ENCODE measurements at regions not wholly inside any gene's neighbourhood (a gene's known extent, or its start where the extent isn't known, plus 50 kb on each side); places are given as distances from the start of the nearest gene placed in this dataset.

DNA sequence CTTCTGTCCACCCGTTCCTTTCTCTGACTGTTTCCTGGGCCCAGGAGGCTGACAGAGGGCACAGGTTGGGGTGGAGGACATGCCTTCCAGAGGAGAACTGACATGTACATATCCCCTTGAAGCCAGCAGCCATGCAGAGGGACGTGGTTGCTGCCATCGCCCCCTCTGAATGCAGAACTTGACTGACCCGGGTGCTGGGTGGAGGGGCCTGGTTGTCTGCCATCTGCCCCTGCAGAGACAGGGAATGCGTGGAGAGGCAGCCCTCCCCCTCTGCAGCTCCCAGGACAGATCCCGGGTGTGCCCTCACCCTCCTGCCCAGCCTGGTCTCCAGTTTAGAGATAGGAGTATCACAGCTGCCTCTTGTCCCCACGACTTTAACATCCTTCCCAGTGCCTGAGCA, 383.0 kb upstream of the B3GAT1 start:
- no peak for DNase-seq

DNA sequence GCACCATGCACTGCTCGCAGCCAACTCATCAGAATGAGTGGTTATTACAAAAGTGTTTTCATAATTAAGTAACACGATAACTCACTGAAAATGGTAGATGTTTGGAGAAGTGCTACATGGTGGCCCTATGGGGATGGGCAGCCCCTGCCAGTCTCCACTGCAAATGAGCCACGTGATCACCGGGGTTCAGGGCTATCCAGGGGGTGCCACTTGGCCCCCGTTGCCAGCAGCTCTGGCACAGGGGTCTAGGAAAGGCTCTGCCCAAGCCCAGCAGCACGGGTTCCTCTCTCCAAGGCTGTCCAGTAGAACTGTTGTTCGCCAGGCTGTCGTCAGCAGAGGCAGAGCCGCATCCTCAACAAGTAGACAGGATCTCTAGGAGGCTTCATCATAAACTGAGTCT, 382.1 kb upstream of the B3GAT1 start:
- no peak for DNase-seq

DNA sequence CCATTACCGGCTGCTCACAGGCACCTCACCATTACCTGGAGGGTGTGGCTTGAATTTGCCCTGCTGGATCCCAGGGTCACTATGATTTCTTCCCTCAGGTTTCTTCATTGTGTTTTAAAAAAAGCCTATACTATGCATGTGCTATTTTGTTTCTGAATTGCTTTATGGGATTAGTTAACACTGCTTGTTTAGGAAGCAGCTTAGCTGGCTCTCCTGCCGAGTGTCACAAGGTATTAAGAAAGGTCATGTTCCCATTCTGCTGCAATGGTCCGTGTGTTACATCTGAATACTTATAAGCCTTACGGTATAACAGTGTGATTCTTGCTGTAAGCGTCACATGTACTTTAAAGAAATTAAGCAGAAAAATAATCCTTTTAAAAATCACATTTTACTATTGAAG, 380.6 kb upstream of the B3GAT1 start:
- DNase-seq: no peak

DNA sequence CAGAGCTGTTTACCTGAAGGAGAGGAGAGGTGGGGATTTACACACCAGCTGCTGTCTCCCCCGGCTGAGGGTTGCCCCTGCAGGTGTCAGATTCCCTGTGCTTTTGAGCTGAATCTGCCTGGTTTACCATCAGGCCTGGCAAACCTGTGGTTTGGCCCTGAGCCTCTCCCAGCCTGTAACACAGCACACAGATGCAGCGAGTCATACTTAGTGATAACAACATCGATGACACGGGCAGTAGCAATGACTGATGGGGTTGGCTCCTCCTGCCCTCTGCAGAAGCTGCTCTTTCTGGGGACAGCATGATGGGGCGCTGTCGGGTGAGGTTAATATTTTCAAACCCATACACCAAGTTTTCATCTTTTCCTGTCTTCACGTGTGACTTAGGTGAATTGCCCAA, 380.0 kb upstream of the B3GAT1 start:
- no peak for DNase-seq

DNA sequence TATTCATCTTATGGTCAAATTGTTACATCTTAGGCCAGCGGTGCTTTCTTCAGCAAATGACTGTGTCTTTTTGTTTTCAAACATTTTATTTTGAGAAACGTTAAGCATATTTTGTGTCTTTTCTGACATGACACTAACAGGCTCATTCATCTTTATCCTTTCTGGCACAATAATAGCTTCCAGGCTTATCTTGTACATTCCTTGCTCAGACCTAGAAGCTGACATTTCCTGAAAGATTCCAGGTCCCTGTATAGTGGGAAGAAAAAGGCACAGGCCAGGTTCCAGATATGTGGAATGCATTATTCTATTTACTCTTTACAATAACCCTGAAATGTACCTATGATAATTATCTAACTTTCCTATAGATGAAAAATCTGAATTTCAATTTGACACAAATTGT, 379.1 kb upstream of the B3GAT1 start:
- no peak for DNase-seq

DNA sequence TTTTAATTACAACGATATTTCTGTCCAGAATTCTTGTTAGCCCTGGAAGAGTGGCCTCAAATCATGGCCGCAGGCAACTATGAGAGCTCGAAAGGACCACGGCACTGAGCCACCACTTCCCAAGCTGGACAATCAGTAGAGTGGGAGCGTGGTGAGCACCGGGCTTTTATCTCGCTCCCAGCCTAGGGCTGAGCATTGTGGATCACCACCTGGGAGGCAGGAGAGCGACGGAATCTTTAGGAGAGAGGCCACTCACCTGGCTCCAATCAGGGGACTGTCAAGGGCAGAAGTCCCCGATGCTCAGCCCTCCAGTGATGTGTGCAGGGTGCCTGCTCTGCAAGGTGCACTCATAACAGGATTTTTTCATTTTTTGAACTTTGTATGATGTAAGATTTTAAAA, 377.1 kb upstream of the B3GAT1 start:
- no peak for DNase-seq

DNA sequence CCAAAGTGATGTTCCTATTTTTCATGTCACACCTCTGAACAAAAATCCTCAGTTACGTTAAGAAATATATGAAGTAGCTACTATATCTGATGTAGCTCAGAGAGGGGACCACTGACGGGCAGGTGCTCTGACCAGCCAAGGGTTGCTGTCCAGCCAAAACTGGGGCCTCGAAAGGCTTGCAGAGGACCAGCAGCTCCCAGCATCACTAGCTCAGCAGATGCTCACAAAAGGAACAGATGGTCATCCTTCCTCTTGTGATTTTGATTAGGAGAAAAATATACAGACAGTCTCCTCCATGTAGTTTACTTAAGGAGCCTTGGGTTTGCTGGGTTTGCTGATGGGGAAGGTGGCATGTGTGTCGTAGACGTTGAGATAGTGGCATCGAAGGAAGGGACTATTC, 374.6 kb upstream of the B3GAT1 start:
- DNase-seq: no peak

DNA sequence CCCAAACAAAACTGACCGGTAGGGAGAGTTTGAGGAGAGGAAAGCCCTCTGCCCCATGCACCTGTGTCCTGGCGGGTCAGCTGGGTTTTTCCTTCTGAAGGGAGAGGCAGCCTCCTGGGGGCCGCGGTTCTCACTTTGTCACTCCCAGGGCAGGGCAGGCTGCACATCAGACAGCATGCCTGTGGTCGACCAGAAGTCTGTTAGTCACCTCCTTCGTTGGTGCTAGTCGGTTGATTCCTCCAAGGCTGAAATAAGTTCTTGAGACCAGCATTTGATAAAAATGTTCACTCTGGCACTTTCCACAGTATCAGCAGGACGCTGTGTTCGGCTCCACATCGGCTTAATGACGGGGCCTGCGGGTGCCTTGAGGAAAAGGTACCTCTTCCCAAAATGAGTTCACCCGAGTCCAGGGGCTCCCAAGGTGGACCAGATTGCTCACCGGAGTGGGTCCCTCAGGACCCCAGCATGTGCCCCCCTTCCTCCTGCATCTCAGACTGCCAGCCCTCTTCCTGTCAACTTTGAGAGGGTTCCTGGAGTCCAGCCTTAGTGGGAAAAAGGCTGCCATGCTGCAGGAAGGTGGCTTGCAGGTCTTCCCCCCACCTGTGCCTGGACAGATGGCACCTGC, 373.7 kb upstream of the B3GAT1 start:
- DNase-seq: no peak

DNA sequence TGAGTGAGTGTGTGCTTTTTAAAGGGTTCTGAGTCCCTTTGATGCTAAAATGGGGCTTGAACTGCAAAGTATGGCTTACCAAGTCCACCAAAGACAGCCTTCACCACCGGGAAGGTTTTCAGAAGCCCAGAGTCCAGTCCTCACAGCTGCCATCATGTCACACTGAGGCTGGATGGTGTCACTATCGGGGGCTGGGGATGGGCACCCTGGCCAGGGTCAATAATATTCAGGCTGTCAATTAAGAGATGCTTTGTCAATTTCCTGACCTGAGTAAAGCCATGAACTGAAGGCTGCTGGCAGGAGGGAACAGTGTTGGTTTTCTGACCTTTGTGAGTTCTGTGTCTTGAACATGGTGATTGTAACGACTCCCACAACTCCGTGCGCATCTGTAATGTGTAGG, 373.0 kb upstream of the B3GAT1 start:
- DNase-seq: no peak

DNA sequence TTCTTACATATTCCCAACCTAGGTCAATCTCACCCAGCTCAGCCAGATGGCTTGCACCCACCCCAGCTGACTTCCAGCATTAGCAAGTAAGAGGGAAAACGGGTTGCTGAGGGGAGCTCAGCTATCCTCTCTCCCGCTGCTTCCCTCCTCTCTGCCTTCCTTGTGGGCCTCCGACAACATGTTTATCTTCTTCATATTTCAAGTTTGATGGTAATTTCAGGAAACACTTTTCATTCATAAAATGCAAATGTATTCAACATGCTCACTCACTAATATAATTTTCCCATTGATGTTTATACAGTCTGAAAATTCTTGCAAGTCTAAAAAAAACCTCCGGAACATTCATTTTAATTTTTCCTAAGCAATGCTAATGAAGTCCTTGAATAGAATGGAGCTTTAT, 372.5 kb upstream of the B3GAT1 start:
- DNase-seq: no peak

DNA sequence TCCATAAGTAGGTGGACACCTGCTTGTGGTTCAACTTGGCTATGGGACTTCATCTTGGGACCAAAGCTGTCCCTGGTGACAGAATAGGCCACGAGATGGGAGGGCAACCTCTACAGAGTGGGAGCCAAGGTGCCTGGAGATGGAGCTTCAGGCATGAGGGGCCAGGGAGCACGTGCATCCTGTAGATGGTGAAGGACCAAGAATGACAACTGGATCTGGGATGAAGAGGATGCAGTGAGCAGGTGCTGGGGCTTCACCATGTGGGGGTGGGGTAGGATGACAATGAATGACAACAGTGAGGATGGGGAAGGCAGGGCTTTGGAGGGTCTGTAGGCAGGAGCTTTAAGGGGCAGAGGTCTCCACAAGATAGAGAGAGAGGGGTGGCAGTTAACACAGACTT, 372.0 kb upstream of the B3GAT1 start:
- DNase-seq: no peak

DNA sequence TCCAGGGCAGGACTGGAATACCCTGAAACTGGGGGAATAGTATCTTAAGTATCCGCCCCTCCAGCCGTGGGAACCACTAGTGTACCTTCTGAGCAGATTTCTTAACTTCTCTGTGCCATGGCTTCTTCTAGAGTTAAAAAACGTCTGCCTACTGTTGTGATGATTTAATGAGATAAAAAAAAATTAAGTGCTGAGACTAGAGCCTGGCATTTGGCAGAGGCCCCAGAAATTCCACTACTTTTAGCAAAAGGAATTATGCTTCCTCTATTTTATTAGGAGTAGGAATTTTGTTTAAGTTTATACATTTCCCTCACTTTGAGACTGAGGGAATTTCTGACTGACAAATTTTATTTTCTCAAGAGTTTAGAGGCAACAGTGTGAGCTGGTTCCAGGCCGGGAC, 371.2 kb upstream of the B3GAT1 start:
- no peak for DNase-seq

DNA sequence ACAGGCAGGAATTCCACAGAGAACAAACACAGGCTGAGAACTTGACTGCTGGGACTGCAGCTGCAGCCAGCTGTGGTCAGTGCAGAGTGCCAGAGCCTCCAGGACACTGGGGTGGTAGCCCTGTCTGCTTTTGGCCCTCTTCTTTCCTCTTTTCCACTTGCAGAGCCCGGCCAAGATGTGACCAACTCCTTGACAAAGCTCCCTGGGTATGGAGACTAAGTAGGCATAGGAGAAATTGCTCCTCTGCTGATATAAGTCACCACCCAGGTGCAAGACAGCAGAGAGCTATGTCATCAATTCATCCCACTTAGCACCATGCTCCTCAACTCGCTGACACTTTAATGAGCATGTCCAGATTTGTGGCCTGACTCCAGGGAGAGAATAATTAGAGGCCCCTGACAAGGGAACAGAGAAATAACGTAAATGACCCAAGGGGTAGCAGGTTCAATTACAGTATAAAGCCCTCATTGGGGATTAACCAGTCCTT, 369.4 kb upstream of the B3GAT1 start:
- DNase-seq: no peak

DNA sequence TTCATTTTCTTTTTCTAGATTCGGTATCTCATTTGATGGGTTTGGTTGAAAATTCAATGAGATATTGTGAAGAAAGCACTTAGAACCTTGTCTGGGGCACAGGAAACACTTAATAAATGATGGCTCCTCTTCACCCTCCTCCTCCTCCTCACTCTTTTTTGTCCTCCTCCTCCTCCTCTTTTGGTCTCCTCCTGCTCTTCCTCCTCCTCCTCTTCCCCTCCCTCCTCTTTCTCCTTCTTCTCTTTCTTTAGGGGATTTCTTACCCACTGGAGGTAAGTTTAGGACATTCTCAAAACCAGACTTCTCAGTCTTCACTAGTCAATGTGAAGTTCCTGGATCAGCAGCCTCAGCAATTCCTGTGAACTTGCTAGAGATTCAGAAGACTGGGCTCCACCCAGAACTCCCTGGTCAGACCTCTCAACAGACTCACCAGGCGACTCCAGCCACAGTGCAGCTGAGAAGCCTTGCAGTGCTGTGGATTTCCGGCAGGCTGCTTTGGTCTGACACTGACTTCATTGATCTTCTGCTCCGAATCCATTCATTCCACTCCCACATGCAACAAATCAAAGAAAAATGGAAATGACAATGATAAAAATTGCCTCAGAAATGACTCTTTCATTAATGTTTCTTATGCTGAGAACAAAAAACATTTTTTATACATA, 368.6 kb upstream of the B3GAT1 start:
- DNase-seq: no peak

DNA sequence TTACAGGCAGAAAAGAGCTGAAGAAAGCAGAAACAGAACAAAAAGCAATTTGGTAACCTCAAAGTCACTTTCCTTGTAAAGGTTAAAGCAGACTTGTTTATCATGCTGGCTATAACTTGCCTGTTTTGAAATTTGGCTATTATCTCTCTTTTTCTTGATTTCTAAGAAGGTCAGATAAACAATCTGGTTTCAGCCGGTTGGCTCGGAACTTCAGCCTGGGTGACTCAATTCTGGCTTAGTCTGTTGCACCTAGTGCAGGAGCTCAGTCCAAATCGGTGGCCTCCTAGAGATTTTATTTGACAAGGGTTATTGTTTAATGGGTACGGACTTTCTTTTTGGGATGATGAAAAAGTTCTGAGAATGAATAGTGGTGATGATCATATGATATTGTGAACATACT, 367.1 kb upstream of the B3GAT1 start:
- DNase-seq: no peak

DNA sequence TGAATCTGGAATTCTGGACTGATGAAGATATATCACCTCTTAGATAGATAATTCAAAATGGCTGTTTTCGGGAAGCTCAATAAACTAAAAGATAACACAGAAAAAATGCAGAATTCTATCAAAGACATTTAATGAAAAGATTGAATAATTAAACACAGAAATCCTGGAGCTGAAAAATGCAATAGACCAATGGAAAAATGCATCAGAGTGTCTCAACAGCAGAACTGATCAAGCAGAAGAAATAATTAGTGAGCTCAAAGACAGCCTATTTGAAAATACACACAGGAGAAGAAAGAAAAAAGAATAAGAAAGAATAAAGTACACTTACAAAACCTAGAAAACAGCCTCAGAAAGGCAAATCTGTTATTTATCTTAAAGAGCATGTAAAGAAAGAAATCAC, 356.4 kb upstream of the B3GAT1 start:
- no peak for DNase-seq

DNA sequence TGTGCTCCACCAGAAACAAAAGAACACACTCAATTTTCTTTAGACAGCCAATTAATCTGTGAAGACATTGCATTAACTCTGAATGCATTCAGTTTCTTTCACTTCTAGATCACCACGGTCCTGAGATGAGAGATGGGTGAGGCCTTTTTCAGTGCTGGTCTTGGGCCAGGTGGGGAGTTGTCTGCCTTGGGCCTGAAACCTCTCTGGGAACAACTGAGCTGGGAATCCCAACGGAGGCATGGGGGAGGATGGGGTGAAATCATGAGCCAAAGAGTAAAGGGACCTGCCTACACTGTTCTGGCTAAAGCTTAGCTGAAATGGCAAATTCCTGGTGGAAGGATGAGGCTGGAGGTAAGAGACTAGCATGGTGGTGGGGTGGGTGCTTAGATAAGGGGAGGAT, 353.5 kb upstream of the B3GAT1 start:
- no peak for DNase-seq

DNA sequence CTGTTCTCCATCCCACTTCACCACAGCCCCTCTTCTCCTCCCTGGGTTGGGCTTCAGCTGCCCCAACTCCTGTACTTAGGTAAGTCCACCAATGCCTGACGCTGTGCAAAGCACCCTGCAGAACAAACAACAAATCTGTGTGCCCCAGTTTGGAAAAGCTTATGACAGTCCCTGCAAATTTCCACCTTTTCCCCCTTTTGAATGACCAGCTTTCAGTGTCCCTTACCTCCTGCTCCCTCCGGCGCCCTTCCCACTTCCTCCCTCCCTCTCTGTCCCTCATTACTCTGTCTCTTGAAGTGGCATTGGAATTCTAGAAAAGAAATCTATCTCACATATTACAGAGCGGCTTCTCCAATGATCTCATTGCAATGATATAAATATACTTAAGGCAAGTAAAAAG, 352.9 kb upstream of the B3GAT1 start:
- DNase-seq: no peak

DNA sequence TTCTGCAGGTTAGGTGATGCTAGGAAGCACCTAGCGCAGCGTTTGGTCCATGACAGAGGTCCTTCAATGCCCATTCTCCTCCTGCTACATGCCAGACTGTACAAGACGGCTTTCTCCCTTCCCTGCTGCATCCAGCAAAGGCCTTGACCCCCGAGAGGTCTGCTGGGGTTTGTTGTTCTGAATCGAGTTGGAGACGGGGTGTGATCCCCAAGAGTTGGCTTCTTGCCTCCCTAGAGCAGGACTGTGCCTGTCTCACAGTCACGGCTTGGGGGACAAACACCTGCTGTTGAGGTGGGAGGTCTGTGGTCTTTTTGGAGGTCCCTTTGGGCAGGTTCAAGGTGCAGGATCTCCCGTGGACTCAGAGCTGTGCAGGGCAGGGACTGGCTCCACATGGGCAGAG, 352.3 kb upstream of the B3GAT1 start:
- DNase-seq: no peak

DNA sequence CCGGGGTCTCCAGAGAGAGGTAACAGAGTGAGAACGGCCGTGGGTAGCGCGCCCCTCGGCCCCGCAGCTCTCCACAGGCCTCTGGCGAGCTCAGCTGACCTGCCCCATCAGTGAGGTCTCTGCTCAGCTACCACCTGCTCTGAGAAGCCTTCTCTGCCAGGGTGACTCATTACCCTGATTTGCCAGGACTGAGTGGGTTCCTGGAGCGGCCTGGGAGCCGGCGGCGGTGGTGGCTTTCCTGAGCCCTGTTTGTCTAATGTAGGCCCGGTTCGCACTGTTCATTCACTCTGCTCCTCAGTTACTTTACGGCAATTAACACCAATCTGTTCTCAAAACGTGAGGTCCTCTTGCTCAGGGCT, 351.0 kb upstream of the B3GAT1 start:
- no peak for DNase-seq

DNA sequence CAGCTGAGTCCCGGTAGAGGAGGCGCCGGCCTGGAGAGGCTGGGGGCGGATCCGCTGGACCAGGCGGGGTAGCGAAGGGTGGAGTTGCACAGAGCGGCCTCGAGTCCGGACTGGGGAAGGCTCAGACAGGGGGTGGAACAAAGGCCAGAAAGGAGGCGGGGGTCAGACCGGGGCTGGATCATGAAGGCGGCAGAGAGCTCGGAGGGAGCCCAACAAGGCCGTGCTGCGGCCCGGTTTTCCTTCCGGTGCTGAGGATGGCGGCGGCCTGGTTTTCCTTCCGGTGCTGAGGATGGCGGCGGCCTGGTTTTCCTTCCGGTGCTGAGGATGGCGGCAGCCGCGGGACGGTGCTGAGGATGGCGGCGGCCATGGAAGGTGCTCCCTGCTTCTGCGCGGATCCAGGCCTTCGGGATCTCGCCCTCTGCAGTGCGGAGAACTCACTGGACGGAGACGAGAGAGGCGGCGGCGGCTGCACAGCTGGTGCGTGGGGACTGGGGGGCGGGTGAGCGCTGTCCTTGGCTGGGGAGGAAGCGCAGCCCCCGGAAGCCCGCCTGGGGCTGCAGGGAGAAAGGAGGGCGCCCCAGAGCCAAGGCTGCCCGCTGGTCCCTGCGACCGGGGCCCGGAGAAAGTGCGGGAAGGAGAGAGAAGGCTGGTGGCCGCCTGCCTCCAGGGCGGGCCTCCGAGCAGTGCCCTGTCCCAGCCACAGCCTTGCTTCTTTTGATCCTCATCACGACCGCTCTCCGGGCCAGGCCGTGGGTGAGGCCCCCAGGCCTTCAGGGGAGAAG, 350.4 kb upstream of the B3GAT1 start:
- DNase-seq: no peak

DNA sequence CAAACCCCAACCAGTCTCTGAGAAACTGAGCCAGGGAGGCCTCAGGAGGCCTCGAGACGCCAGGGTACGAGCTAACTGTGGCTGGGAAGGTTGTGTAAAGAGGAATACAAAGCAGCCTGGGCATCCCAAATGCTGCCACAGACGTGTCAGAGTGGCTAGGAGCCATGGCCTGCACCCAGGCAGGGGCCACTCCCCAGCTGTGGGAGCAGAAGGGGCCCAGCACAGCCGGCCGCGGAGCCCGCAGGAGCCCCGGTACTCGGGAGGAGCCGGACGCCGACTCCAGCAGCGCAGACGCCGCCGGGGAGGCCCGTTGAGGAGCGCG, 349.8 kb upstream of the B3GAT1 start:
- no peak for DNase-seq

DNA sequence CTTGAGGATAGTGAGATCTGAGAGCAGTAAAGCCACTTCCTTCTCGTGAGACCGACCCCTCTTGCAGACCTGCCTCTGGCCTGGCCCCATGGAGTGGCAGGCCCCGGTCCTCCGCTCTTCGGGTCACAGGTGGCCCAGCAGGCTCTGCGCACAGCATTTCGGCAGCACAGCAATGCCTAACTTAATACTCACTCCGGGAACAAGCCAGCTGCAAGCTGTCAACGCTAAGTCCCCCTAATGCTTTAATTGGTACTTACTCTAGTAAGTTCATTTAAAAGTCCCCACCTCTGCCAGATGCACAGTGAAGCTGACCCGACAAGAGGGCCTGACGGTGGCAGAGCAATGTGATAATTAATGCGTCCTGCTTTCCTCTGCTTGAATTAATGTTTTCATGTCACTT, 349.3 kb upstream of the B3GAT1 start:
- DNase-seq: no peak

DNA sequence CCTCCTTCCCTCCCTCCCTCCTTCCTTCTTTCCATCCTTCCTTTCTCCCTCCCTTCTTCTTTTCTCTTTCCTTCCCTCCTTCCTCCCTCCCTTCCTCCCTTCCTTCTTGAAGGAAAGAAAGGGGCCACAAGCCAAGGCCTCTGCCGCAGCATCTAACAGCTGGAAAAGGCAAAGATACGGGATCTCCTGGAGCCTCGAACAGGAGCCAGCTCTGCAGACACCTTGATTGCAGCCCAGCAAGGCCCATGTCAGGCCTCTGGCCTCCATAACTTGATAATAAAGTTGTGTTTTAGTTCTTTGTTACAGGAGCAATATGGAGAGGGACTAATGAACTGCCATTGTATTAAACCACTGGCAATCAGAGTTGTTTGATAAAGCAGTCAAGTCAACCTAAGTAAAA, 348.9 kb upstream of the B3GAT1 start:
- no peak for DNase-seq

DNA sequence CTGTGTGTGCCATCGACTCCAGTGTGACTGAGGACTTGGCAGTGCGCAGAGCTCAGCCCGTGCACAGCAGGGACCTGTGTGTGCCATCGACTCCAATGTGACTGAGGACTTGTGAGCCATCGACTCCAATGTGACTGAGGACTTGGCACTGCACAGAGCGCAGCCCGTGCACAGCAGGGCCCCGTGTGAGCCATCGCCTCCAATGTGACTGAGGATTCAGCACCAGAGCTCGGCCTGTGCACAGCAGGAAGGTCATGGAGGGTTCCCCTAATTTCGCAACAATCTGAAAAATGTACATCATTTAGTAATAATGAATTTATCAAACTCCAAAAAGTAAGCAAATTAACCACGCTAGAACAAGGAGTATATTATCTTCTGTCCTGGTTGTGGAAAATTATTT, 348.3 kb upstream of the B3GAT1 start:
- no peak for DNase-seq

All from CD4-positive, alpha-beta T cell treated with Interleukin-17A for 4 hours (primary cell).